ENCODE measurements at regions not wholly inside any gene's neighbourhood (a gene's known extent, or its start where the extent isn't known, plus 50 kb on each side); places are given as distances from the start of the nearest gene placed in this dataset.

DNA sequence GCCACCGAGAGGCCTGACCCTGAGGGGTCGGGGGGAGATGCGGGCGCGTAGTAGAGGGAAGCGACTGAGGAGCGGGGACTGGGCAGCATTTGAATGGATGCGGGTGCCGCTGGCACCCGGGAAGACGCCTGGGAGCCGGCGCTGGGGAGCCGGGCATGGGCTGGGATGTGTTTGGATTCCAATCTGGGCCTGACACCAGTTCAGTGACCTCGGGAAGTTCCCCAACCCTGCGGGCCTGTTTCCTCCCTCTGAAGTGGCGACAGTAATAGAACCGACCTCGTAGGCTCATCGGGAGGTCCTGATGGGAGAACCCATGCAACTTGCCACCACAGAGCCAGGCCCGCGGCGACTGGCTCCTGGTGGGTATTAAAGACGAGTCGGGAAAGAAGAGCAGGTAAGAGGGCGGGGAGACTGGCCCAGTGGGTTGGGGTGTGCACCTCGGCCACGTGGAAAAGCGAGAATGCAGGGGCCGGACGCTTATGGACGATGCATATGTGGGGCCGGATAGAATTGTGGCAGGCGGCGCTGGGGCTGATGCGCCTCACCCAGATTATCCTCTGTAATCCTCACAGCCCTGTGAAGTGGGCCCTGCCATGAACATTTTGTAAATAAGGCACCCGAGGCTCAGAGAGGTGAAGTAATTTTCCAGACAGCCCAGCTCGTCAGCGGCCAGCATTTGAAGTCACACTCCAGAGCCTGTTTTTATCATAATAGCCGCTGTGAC lies 105.8 kb downstream of the SLC16A1 start:
- H4K91ac ChIP-seq (ENCODE audit: insufficient read depth, low read depth, low read length) = no peak overlapping the region
- ChIA-PET CTCF (no interaction called here), POLR2A (ENCODE audit: unreplicated experiment) (no interaction called here)
- no peak overlapping the region for H2BK120ac ChIP-seq (ENCODE audit: low read depth, low read length)
- H3K4me1 ChIP-seq (ENCODE audit: control insufficient read depth, insufficient read depth, low read length) = no peaks in the 10 kb centered on the region
- no peaks in the 10 kb centered on the region for H3K9me1 ChIP-seq (ENCODE audit: insufficient read depth, low read length)
- H4K20me1 ChIP-seq (ENCODE audit: insufficient read depth, low read length) = no peaks in the 10 kb centered on the region
- DNase-seq (no peak), ATAC-seq (ENCODE audit: low read depth) (peak; percentile 52)
- no peaks in the 10 kb centered on the region for H3K36me3 ChIP-seq (ENCODE audit: control insufficient read depth, insufficient read depth, low read length)
- peak overlapping the region; percentile 22 for H3K4me3 ChIP-seq (ENCODE audit: insufficient read depth, low read depth, low read length)
- H3K18ac ChIP-seq (ENCODE audit: low read depth, low read length) = no peak overlapping the region
- H2AK5ac ChIP-seq (ENCODE audit: low read depth, low read length) = no peak overlapping the region
- BruUV-seq (replicated peaks) = no TSS peak
- no peak overlapping the region for H2BK15ac ChIP-seq (ENCODE audit: low read depth, low read length)
- H3K27ac ChIP-seq (ENCODE audit: insufficient read depth, low read length) = no peak overlapping the region
- peak overlapping the region; percentile 21; the same call in 1 of the 2 replicates for H3K14ac ChIP-seq (replicated peaks; ENCODE audit: low read depth, low read length)
- no peak for TF ChIP-seq RCOR1 (IDR thresholded peaks at IDR 0.05; ENCODE audit: insufficient replicate concordance, low read length)
- no peak for TF ChIP-seq MAZ (IDR thresholded peaks at IDR 0.05; ENCODE audit: borderline replicate concordance, low read depth, low read length)
- TF ChIP-seq, protein P1, sequence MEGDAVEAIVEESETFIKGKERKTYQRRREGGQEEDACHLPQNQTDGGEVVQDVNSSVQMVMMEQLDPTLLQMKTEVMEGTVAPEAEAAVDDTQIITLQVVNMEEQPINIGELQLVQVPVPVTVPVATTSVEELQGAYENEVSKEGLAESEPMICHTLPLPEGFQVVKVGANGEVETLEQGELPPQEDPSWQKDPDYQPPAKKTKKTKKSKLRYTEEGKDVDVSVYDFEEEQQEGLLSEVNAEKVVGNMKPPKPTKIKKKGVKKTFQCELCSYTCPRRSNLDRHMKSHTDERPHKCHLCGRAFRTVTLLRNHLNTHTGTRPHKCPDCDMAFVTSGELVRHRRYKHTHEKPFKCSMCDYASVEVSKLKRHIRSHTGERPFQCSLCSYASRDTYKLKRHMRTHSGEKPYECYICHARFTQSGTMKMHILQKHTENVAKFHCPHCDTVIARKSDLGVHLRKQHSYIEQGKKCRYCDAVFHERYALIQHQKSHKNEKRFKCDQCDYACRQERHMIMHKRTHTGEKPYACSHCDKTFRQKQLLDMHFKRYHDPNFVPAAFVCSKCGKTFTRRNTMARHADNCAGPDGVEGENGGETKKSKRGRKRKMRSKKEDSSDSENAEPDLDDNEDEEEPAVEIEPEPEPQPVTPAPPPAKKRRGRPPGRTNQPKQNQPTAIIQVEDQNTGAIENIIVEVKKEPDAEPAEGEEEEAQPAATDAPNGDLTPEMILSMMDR (conservative IDR thresholded peaks at IDR 0.05; ENCODE audit: low read depth, low read length) = no peak
- no peak for TF ChIP-seq BHLHE40 (IDR thresholded peaks at IDR 0.05; ENCODE audit: low read depth, low read length)
- no peak for TF ChIP-seq CEBPB (IDR thresholded peaks at IDR 0.05; ENCODE audit: low read depth, low read length)
- TF ChIP-seq, protein P2, sequence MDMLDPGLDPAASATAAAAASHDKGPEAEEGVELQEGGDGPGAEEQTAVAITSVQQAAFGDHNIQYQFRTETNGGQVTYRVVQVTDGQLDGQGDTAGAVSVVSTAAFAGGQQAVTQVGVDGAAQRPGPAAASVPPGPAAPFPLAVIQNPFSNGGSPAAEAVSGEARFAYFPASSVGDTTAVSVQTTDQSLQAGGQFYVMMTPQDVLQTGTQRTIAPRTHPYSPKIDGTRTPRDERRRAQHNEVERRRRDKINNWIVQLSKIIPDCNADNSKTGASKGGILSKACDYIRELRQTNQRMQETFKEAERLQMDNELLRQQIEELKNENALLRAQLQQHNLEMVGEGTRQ (IDR thresholded peaks at IDR 0.05; ENCODE audit: low read depth, low read length) = no peak
- no peak for TF ChIP-seq POLR2A (IDR thresholded peaks at IDR 0.05; ENCODE audit: low read depth, low read length)
- TF ChIP-seq MXI1 (IDR thresholded peaks at IDR 0.05; ENCODE audit: borderline replicate concordance, low read depth, low read length) = no peak
- TF ChIP-seq RAD21 (IDR thresholded peaks at IDR 0.05; ENCODE audit: low read length) = no peak
- TF ChIP-seq MAFK (IDR thresholded peaks at IDR 0.05; ENCODE audit: low read depth, low read length) = no peak
- H2BK5ac ChIP-seq (ENCODE audit: low read depth, low read length, poor library complexity, severe bottlenecking) = no peak overlapping the region
- peak overlapping the region; percentile 86 for H3K4me2 ChIP-seq (ENCODE audit: low read depth, low read length)
- no peaks in the 10 kb centered on the region; the same call in 1 of the 2 replicates for H3K27me3 ChIP-seq (ENCODE audit: control insufficient read depth, insufficient read depth, low read length)
- dilution Hi-C loops (cut with HindIII; ENCODE audit: low sequenced_read_pairs, unreplicated experiment) = no loop called here
- no peak overlapping the region for H2BK20ac ChIP-seq (ENCODE audit: low read depth, low read length)
- H4K8ac ChIP-seq (ENCODE audit: low read depth in 2 of 2, low read length in 2 of 2) = peak overlapping the region in 1 of 2 experiments; percentile 58; a peak in 1 of 4 replicates
- H3K4ac ChIP-seq (ENCODE audit: low read depth, low read length) = 0 out of 2 replicates have a peak overlapping the region, but pooled peaks have one; percentile 48
- peak overlapping the region; percentile 67 for H2AK9ac ChIP-seq (replicated peaks; ENCODE audit: low read depth, low read length, poor library complexity)
- H4K5ac ChIP-seq (ENCODE audit: low read depth, low read length) = no peak overlapping the region
- H2AFZ ChIP-seq (replicated peaks; ENCODE audit: low read length, poor library complexity) = peak overlapping the region; percentile 87
- no peaks in the 10 kb centered on the region for H3K9me3 ChIP-seq (ENCODE audit: control insufficient read depth, insufficient read depth, low read length)
- H3K56ac ChIP-seq (ENCODE audit: extremely low read depth, insufficient read depth, low read length) = no peak overlapping the region
- 5% methylated on average over 12 of the region's 40 CpGs; no CpG with 5 or more reads in 1 of the 2 experiments for WGBS, 2 experiments (ENCODE audit: extremely low coverage in 2 of 2, insufficient read length in 1 of 2)
- in situ Hi-C loops (cut with MboI; ENCODE audit: low sequenced_read_pairs) = no loop called here
- H3K9ac ChIP-seq (ENCODE audit: low read depth, low read length) = no peak overlapping the region
- intact Hi-C loops (cut with micrococcal nuclease) = no loop called here
- no peaks in the 10 kb centered on the region for H3K79me1 ChIP-seq (ENCODE audit: low read depth in 1 of 2, low read length in 2 of 2)
- no peak overlapping the region for H3K23ac ChIP-seq (ENCODE audit: low read depth, low read length)

Measured in IMR-90 (cell line).